ENCODE measurements at regions not wholly inside any gene's neighbourhood (a gene's known extent, or its start where the extent isn't known, plus 50 kb on each side); places are given as distances from the start of the nearest gene placed in this dataset.

GRCh38 chr21:31552826-31553225, 106.7 kb upstream of the SOD1 start:
- TF ChIP-seq CTCF (conservative IDR thresholded peaks at IDR 0.05) (no peak), ZFX (IDR thresholded peaks at IDR 0.05) (no peak)

Measured in C4-2B (cell line).